A549 (cell line): ENCODE measurements at regions not wholly inside any gene's neighbourhood (a gene's known extent, or its start where the extent isn't known, plus 50 kb on each side); places are given as distances from the start of the nearest gene placed in this dataset.
"Not testable (repeated sequence)": the region's sequence is repeated elsewhere in the genome, so short reads cannot be mapped to it uniquely, and the experiment has no call there.

Experiments used
- ATAC-seq, 2 experiments: fragments of 200-7000 bp in 1 of 2; fragments of >200 bp in 1 of 2; cut with Nextera tagmentation in 1 of 2; cut with Tn5 transposase in 1 of 2; 3 replicates each; pipeline versions ENCODE4 v1.8.0 to v1.9.1; 2018 to 2020; ENCODE audit warnings: mild to moderate bottlenecking in 1 of 2, moderate library complexity in 1 of 2
- CTCF ChIA-PET: fragments of 300-600 bp; sonication (Branson Sonifier 250); formaldehyde crosslinking; extraction: SDS; loops from one replicate; lab custom pipeline; 2021; ENCODE audit warnings: antibody characterized with exemption, inconsistent platforms; lab: Yijun Ruan, JAX
- POLR2A ChIA-PET: fragments of 350-600 bp; formaldehyde crosslinking; extraction: SDS; loops from one replicate; lab custom pipeline; 2021; ENCODE audit warnings: antibody characterized with exemption, inconsistent platforms; lab: Yijun Ruan, JAX
- DNase-seq, 2 experiments: peaks; one replicate each; pipeline versions ENCODE4 v3.0.0 to v3.0.0-alpha.2; 2011 to 2016; ENCODE audit warnings: low read depth in 1 of 2, low spot score in 1 of 2
- FAIRE-seq: peaks from 2 replicates; lab custom pipeline; 2011; peaks lifted over from hg19 to GRCh38; lab: Jason Lieb, UNC
- H3K27ac ChIP-seq, 2 experiments: fragments of >200 bp; sonication (Bioruptor Twin); formaldehyde crosslinking; 3 replicates each; pipeline ENCODE4 v1.5.1; 2016 to 2017
- H3K4me1 ChIP-seq: fragments of >200 bp; sonication (Bioruptor Twin); formaldehyde crosslinking; 3 replicates; pipeline ENCODE4 v1.6.1; 2016
- H3K4me2 ChIP-seq: fragments of >200 bp; sonication (Bioruptor Twin); formaldehyde crosslinking; 3 replicates; pipeline ENCODE4 v1.6.1; 2016
- H3K4me3 ChIP-seq: fragments of >200 bp; sonication (Bioruptor Twin); formaldehyde crosslinking; 3 replicates; pipeline ENCODE4 v1.5.1; 2016
- H3K9me3 ChIP-seq: fragments of >200 bp; sonication (Bioruptor Twin); formaldehyde crosslinking; 3 replicates; pipeline ENCODE4 v1.6.1; 2016
- BHLHE40 ChIP-seq: IDR thresholded peaks from 2 replicates; pipeline ENCODE4 v1.6.1; 2012; ENCODE audit warnings: low read depth, low read length, inconsistent platforms
- CBX2 ChIP-seq: fragments of 200-600 bp; sonication (generic); IDR thresholded peaks from 2 replicates; pipeline ENCODE4 v1.6.1; 2016; ENCODE audit warnings: low read depth, mild to moderate bottlenecking, borderline replicate concordance
- CHD4 ChIP-seq: fragments of 200-600 bp; sonication (generic); IDR thresholded peaks from 2 replicates; pipeline ENCODE4 v1.6.1; 2016; ENCODE audit warnings: antibody characterized with exemption, mild to moderate bottlenecking, borderline replicate concordance
- EHF ChIP-seq: fragments of 250-450 bp; sonication (Bioruptor Pico); IDR thresholded peaks from 2 replicates; pipeline ENCODE4 v1.5.0; 2020; ENCODE audit warnings: mild to moderate bottlenecking
- ELK1 ChIP-seq: fragments of 150-350 bp; IDR thresholded peaks from 2 replicates; pipeline ENCODE4 v1.6.1; 2014; ENCODE audit warnings: low read depth, mild to moderate bottlenecking, low read length
- GATA3 ChIP-seq: IDR thresholded peaks from 2 replicates; pipeline ENCODE4 v1.6.1; 2012; ENCODE audit warnings: borderline replicate concordance
- HDAC2 ChIP-seq: fragments of 200-600 bp; sonication (generic); IDR thresholded peaks from 2 replicates; pipeline ENCODE4 v1.6.1; 2016
- HEYL ChIP-seq: fragments of 250-450 bp; sonication (Bioruptor Pico); IDR thresholded peaks from 2 replicates; pipeline ENCODE4 v1.8.0; 2021; ENCODE audit warnings: mild to moderate bottlenecking, moderate library complexity
- HMGXB4 ChIP-seq: fragments of 250-450 bp; sonication (Bioruptor Pico); IDR thresholded peaks from 2 replicates; pipeline ENCODE4 v1.5.0; 2021; ENCODE audit warnings: mild to moderate bottlenecking, moderate library complexity, borderline replicate concordance
- HOXB13 ChIP-seq: fragments of 250-450 bp; sonication (Bioruptor Pico); IDR thresholded peaks from 2 replicates; pipeline ENCODE4 v1.5.0; 2020; ENCODE audit warnings: low read depth, mild to moderate bottlenecking, moderate library complexity
- JUNB ChIP-seq: fragments of >200 bp; sonication (Bioruptor Twin); formaldehyde crosslinking; IDR thresholded peaks from 2 replicates; pipeline ENCODE4 v1.6.1; 2016
- KDM1A ChIP-seq: fragments of 200-600 bp; sonication (generic); IDR thresholded peaks from 2 replicates; pipeline ENCODE4 v1.6.1; 2016; ENCODE audit warnings: low read depth, mild to moderate bottlenecking
- MAFK ChIP-seq: fragments of 450-650 bp; IDR thresholded peaks from 2 replicates; pipeline ENCODE4 v1.6.1; 2014; ENCODE audit not compliant: partially characterized antibody
- MYC ChIP-seq: IDR thresholded peaks from 2 replicates; pipeline ENCODE4 v1.6.1; 2012; ENCODE audit warnings: mild to moderate bottlenecking, inconsistent platforms, low read length, improper control_type of control experiment, borderline replicate concordance
- PHF8 ChIP-seq: fragments of 200-600 bp; sonication (generic); IDR thresholded peaks from 2 replicates; pipeline ENCODE4 v1.6.1; 2016; ENCODE audit warnings: low read depth, mild to moderate bottlenecking, antibody characterized with exemption, moderate library complexity, borderline replicate concordance
- POLR2AphosphoS2 ChIP-seq: conservative IDR thresholded peaks from 2 replicates; pipeline ENCODE4 v1.6.1; 2012; ENCODE audit warnings: low read length, improper control_type of control experiment, inconsistent platforms
- RFX5 ChIP-seq: fragments of 450-650 bp; IDR thresholded peaks from 2 replicates; pipeline ENCODE4 v1.7.1; 2014; ENCODE audit warnings: antibody characterized with exemption, mild to moderate bottlenecking, moderate library complexity
- TFCP2L1 ChIP-seq: fragments of 250-450 bp; sonication (Bioruptor Pico); IDR thresholded peaks from 2 replicates; pipeline ENCODE4 v1.5.0; 2021; ENCODE audit warnings: mild to moderate bottlenecking
- TP53 ChIP-seq: fragments of 250-450 bp; sonication (Bioruptor Pico); IDR thresholded peaks from 2 replicates; pipeline ENCODE4 v1.5.0; 2021; ENCODE audit warnings: mild to moderate bottlenecking, moderate library complexity
- USF2 ChIP-seq: fragments of 450-650 bp; IDR thresholded peaks from 2 replicates; pipeline ENCODE4 v1.6.1; 2014; ENCODE audit warnings: antibody characterized with exemption
- ZC3H11A ChIP-seq: fragments of 450-650 bp; IDR thresholded peaks from 2 replicates; pipeline ENCODE4 v1.6.1; 2014; ENCODE audit warnings: antibody characterized with exemption, mild to moderate bottlenecking
- ZNF302 ChIP-seq: fragments of 250-450 bp; sonication (Bioruptor Pico); IDR thresholded peaks from 2 replicates; pipeline ENCODE4 v1.9.0; 2021; ENCODE audit warnings: inconsistent platforms, mild to moderate bottlenecking, moderate library complexity
- WGBS: methylation state at CpG from one replicate; pipeline ENCODE4 v1.1.6; 2017; ENCODE audit errors: missing lambda C conversion rate; 5-methylcytosine and 5-hydroxymethylcytosine counted together
- TF ChIP-seq, protein P1 (sequence below): fragments of >200 bp; sonication (Bioruptor Twin); formaldehyde crosslinking; IDR thresholded peaks from 3 replicates; pipeline ENCODE4 v1.5.1; 2016

DNA sequence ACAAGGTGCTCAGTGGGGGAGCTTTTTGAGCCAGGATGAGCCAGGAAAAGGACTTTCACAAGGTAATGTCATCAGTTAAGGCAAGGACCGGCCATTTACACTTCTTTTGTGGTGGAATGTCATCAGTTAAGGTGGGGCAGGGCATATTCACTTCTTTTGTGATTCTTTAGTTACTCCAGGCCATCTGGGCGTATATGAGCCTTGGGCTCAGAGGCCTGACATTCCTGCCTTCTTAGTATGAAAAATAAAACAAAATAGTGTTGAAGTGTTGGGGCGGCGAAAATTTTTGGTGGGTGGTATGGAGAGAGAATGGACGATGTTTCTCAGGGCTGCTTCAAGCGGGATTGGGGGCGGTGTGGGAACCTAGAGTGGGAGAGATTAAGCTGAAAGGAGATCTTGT is 451.4 kb downstream of the SHISA9 start:
- ATAC-seq, H3K4me3 ChIP-seq, H3K27ac ChIP-seq, H3K9me3 ChIP-seq, H3K4me2 ChIP-seq, DNase-seq, FAIRE-seq, CTCF ChIA-PET, H3K4me1 ChIP-seq, POLR2A ChIA-PET: not testable (repeated sequence)
- WGBS, result 6% methylated on average over 6 of the region's 7 CpGs

- POLR2A ChIA-PET, H3K4me1 ChIP-seq, H3K4me2 ChIP-seq, DNase-seq, CTCF ChIA-PET, H3K9me3 ChIP-seq, FAIRE-seq, ATAC-seq, H3K27ac ChIP-seq, H3K4me3 ChIP-seq: not testable (repeated sequence)
- 4% methylated on average over 4 of the region's 4 CpGs for WGBS
Measured at GRCh38 chr16:13357842-13358241, 456.4 kb downstream of the SHISA9 start.

DNA sequence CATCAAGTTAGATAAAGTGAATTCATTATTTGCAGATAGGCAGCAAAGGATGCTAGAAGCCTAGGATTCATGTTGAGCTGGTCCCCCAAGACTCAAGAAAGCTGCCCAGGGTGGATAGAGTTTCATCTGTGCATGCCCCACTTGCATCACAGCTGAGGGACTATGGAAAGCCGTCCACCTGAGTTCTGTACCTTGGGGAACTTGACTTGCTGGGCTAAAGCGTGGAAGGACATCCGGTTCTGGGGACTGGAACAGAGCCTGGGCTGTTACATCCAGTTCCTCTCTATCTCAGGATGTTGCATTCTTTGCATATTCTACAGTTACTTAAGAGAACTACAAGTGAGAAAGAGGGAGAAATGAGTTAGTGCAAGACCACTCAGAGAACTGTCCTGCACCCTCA is 458.4 kb downstream of the SHISA9 start:
- no peak for DNase-seq
- Histone ChIP-seq H3K4me1 (no peaks in the 10 kb centered on the region), H3K9me3 (0 out of 3 replicates have a peak, but pooled peaks cover 2% of the 10 kb centered on the region), H3K4me3 (no peak overlapping the region), H3K4me2 (no peak overlapping the region), H3K27ac (no peak overlapping the region)
- ATAC-seq, result no peak
- POLR2A ChIA-PET, result no interaction called here
- FAIRE-seq, result no peak
- 0% methylated on average over 3 of the region's 3 CpGs for WGBS
- TF ChIP-seq GATA3, result no peak
- no peak for TF ChIP-seq CHD4
- TF ChIP-seq HOXB13 (CRISPR knock-in tag), result no peak
- TF ChIP-seq MAFK, result no peak
- no peak for TF ChIP-seq HDAC2
- CTCF ChIA-PET, result no interaction called here

- no peaks in the 10 kb centered on the region for H3K4me1 ChIP-seq
- no peak for TF ChIP-seq POLR2AphosphoS2
- no peak for TF ChIP-seq MYC
- TF ChIP-seq HEYL (CRISPR knock-in tag), result no peak
- TF ChIP-seq BHLHE40, result no peak
- no peak for TF ChIP-seq ZNF302 (CRISPR knock-in tag)
- no peak for TF ChIP-seq JUNB
- TF ChIP-seq KDM1A, result no peak
- no peak for TF ChIP-seq GATA3
- TF ChIP-seq CBX2, result no peak
- no peak for TF ChIP-seq HMGXB4
- TF ChIP-seq ELK1, result no peak
- TF ChIP-seq PHF8, result no peak
- TF ChIP-seq USF2, result no peak
- TF ChIP-seq, protein P1, sequence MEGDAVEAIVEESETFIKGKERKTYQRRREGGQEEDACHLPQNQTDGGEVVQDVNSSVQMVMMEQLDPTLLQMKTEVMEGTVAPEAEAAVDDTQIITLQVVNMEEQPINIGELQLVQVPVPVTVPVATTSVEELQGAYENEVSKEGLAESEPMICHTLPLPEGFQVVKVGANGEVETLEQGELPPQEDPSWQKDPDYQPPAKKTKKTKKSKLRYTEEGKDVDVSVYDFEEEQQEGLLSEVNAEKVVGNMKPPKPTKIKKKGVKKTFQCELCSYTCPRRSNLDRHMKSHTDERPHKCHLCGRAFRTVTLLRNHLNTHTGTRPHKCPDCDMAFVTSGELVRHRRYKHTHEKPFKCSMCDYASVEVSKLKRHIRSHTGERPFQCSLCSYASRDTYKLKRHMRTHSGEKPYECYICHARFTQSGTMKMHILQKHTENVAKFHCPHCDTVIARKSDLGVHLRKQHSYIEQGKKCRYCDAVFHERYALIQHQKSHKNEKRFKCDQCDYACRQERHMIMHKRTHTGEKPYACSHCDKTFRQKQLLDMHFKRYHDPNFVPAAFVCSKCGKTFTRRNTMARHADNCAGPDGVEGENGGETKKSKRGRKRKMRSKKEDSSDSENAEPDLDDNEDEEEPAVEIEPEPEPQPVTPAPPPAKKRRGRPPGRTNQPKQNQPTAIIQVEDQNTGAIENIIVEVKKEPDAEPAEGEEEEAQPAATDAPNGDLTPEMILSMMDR, result no peak
- TF ChIP-seq ZC3H11A, result no peak
- no peak for TF ChIP-seq RFX5
- no peak for TF ChIP-seq EHF (CRISPR knock-in tag)
- TF ChIP-seq TP53 (CRISPR knock-in tag), result no peak
- TF ChIP-seq TFCP2L1 (CRISPR knock-in tag), result no peak
- no peak for TF ChIP-seq MAFK
- no peak overlapping the region for H3K4me3 ChIP-seq
- POLR2A ChIA-PET, result no interaction called here
- H3K4me2 ChIP-seq, result no peak overlapping the region
- WGBS, result 25% methylated on average over 3 of the region's 3 CpGs
- CTCF ChIA-PET, result no interaction called here
- ATAC-seq, result no peak
- FAIRE-seq, result no peak
- no peaks in the 10 kb centered on the region; the same call in 2 of the 3 replicates for H3K9me3 ChIP-seq
- DNase-seq, result no peak
- no peak overlapping the region for H3K27ac ChIP-seq
Measured at GRCh38 chr16:13372421-13372820, 471.0 kb downstream of the SHISA9 start.
